ENCODE measurements at regions not wholly inside any gene's neighbourhood (a gene's known extent, or its start where the extent isn't known, plus 50 kb on each side); places are given as distances from the start of the nearest gene placed in this dataset.

GRCh38 chr13:105165449-105166125, 1369.9 kb downstream of the EFNB2 start:
- no peak for DNase-seq

- no peak for DNase-seq
These were observed 1375.6 kb downstream of the EFNB2 start for GRCh38 chr13:105159841-105160240.

DNA sequence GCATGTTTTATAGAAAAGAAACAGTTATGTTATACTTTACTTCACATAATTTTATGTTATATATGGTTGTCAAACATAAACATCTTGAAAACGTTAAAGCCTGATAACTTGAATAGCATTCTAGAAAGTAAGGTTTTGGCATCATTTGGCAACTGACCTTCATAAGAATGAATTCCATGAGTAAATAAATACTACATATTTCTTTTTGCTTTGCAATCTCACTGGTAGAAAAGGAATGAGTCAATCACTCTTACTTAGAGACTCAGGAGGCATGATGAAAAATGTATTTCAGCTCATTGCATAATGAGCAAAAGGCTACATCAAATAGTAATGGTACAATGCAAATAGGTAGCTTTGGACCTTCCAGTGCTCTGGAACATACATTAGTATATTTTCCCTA, 1381.9 kb downstream of the EFNB2 start:
- DNase-seq: no peak

GRCh38 chr13:105151639-105152038, 1383.8 kb downstream of the EFNB2 start:
- DNase-seq: no peak

DNA sequence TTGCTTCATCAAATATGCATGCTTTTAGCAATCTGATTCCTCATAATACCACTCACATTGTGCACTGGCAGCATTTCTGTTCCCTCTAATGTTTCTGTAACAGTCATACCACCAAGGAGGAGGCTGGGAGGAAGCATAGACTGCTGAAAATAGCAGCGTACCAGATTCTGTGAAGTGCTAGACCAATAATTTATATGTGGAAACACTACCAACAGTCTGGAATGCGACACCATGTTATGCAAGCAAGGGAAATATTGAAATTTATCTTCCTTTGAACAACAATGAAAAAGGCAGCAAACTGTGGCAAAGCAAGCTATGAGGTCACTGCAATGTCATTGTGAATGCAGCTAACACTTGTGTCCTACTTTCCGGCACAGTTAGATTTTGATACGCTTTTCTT, 1388.0 kb downstream of the EFNB2 start:
- no peak for DNase-seq

DNA sequence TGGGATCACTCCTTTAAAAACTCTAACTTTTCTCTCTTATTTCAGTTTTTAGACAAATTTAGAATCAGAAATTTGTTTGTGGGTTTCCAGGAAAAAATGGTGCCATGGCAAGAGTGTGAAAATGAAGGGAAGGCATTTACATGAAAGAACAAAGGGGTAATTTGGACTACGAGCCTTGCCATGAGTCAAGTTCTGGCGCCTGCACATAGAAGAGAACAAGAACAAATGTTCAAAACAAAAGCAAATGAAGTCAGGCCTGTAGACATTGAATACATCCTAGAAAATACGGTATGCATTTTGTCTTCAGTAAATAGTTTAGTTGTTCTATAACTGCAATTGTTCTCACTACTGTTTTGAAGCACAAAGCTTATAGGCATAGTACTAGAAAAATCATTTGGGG, 1390.5 kb downstream of the EFNB2 start:
- peak in 5 of 51 donors; percentile 2 to 29 (median 10) for DNase-seq

DNA sequence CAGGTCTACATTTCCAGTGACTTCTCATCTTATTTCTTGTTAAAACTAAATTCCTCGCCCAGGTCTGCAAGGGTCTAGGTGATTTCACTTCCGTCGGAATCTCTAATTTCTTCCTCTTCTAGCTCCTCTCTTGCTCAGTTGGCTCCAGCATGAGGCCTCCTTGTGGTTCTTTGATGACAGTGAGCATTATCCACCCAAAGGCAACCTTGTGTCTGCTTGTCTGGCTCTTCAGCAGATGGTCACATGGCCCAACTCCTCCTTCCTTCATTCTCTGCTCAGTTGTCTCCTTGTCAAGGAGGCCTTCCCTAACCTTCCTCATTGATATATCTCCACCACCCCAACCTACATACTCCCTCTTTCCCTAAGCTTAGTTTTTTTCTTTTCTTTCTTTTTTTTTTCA, 1391.4 kb downstream of the EFNB2 start:
- no peak for DNase-seq

GRCh38 chr13:105142556-105142955, 1392.9 kb downstream of the EFNB2 start:
- no peak for DNase-seq

DNA sequence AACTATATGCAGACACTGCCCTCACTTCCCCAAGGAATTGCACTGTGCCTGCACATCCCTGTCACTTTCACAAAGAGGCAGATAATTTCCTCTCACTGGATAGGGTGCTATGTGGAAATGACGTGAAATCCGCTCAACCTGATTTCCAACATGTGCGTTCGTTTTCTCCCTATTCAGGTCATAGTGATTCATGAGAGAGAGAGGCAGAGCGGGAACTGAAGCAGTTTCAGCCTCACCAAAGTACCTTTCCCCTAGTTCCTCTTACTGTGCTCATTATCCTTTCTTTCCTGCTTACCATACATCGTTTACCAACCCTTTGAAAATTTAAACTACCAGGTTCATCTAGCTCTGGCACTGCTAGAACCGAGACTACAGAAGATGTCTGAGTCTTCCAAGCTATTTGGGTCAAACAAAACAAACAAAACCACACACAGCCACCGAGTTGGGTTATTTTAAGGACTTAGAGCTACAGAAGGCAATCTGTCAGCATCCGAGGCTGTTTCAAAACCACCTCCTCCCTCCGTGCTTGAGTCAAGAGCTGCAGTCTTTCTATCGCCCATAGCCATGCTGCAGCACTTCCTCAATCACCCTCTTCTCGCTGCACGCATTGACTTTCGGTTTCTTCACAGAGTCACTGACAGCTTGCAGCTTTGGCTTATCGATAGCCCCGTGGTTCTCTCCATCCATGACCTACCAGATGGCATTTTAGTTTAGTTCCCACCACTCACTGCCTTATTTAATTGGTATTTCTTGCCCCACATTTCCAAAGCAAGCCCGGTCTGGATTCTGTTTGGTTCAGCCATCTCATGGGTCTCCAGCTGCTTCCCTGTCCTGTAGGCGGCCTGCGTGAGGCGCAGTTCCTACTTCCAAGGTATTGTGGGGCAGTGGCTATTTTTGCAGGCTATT, 1395.8 kb downstream of the EFNB2 start:
- peak in 28 of 51 donors; percentile 0 to 56 (median 18) for DNase-seq

DNA sequence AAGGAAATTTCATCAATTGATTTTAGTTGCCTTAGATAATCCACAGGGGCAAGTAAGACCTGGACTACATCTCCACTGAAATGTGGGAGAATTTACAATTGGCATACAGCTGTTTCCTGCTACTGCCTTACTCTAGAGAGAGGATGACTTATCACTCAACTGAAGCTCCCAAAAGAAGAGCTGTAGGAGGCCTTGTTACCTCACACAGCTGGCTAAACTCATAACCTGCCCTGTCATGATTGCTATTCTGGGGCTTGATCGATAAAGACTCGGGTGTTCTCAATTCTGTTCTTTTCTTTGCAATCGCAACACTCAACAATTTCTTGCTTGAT, 1396.4 kb downstream of the EFNB2 start:
- no peak for DNase-seq

- DNase-seq: no peak
These were observed 1399.4 kb downstream of the EFNB2 start for GRCh38 chr13:105135852-105136615.

DNA sequence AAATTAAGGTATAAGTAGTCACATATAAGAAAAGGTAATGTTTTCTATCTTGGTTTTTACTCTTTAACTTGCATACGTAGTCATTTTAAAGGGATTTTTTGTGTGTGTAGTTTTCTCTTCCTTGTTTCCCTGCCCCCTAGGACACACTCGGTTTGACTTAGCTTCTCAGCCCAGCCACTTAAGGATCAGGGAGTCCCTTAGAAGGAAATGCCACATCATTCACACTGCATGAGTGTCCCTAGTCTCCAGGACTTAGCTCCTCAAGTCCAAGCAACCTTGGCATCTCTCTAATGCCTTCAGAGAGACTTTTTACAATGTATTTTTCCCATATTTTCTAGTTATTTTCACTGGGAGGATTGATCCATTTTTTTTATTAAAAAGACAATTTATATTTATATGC, 1407.7 kb downstream of the EFNB2 start:
- DNase-seq: no peak

GRCh38 chr13:105121221-105121620, 1414.2 kb downstream of the EFNB2 start:
- no peak for DNase-seq

DNA sequence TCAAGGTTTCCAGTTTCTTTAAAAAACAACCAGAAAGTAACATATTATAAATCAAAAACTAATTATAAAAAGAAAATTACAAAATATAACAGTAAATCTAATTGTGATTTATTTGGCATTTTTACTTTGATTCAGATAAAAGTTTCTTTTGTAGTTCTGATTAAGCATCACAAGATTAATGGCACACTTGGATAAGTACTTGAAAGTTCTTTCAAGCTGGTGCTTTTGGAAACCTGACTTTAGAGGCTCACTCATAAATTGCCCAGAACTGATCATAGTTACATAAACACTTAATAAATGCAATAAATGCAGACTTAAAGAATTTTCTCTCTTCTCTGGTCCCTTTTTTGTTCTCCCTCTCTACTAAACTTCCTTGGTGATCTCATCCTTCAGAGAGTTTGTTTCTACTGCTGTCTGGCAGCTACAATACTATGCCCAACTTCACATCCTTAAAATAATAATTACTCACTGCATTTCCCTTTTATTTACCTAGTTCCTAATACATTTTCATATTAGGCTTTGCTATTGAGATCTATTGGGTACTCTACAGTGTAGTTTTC, 1417.0 kb downstream of the EFNB2 start:
- no peak for DNase-seq

DNA sequence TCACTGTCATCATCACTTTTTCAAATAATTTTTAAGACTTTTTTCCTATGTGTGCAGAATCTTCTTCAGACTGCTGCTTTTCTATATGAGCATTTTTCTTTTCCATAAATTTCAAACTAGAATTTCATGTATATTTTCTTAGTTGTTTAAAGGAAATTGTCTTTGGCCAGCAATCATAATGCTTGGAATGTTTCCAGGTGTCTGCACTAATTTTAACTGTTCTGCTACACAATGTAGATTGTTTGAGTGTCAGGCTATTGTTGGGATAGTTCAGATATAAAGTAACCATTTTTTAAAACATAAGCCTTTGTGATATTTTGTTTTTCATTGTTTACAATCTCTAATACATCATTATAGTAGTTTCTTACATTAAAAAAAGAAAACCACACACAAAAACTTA, 1418.5 kb downstream of the EFNB2 start:
- no peak for DNase-seq

DNA sequence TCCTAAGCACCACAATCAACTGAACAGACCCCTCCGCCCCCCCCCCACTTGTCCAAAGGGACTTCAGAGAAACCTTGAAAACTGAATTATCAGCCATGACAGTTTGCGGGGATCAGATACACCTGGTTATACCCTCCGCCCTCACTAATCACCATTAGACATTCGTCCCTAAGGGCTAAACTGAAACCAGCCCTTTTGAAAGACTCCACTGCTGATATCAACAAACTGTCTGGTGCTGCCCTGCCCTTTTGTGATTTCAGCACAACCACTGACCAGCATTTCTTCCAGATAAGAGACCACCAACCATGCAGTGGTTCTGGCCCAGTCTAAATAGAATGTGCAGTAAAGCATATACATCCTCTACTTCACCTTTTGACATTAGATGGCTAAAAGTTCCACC, 1422.9 kb downstream of the EFNB2 start:
- DNase-seq: no peak

DNA sequence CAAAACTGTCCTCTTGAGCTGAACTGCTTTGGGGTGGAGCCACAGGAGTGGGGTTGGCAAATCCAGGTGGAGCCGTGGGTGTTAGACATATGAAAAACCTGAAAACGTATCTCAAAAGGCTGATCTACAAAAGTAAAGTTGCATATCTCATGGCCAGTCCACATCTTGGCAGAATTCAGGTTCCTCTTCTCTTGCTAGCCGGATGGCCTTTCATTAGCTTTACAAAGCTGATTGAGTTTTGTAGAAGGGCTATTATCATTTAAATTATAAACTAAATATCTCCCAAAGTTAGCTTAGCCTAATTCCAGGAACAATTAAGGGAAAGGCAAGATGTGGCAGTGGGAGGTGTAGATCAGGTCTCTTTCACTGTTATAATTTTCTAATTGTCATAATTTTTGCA, 1427.7 kb downstream of the EFNB2 start:
- no peak for DNase-seq

- no peak for DNase-seq
These were observed 1430.0 kb downstream of the EFNB2 start for GRCh38 chr13:105105471-105105870.

- DNase-seq: no peak
These were observed 1437.9 kb downstream of the EFNB2 start for GRCh38 chr13:105097521-105097920.

DNA sequence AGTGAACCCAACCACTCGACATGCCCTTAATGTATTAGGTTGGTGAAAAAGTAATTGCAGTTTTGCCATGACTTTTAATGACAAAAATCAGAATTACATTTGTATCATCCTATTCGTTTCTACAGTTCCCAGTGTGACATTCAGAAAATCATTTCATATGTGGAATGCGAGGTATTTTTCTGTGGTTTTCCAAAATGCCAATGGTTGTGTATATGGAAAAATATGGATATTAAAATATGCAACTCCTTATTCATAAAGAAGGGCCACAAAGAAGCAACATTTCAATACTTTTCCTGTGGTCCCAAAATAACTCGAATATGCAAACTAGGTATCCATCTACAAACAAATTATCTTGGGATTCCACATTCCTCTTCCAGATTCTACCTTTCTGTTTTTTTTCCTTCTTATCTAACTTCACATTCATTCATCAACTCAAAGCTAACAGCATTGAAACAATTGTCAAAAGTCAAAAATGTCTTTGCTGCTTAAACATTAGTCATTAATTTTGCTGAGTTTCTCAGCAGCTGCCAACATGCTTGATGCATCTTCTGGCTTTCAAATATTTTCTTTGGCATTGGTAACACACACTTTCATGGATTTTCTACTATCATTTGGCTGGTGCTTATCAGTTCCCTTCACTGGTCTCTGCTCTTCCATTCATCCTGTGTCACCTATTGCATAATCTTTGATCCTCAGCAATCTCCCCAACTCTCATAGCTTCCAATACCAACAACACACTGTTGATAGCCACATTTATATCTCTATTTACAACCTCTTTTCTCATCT, 1445.4 kb downstream of the EFNB2 start:
- no peak for DNase-seq

DNA sequence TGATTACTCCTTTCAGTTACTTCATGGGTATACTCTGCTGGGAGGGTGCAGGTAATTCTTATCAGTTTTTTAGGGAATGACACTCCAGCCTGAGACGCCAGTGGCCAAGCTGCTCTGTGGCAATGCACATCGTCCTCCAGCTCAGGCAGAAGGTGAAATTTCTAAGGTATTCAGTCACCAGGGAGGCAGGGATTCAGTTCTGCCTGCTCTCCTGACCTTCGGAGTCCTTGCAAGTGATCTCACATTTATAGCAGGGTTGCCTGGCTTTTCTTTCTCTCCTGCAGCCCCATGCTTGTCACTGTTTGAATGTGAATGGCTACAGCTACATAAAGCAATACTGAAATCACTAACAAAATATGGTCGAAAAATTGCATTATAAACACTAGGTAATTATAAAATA, 1447.5 kb downstream of the EFNB2 start:
- DNase-seq: no peak

Data from hypothalamus (tissue), 51 donors.